GDM1 (cell line): ENCODE measurements at regions not wholly inside any gene's neighbourhood (a gene's known extent, or its start where the extent isn't known, plus 50 kb on each side); places are given as distances from the start of the nearest gene placed in this dataset.

Experiments
- DNase-seq: peaks from one replicate; lab custom pipeline; 2025; lab: John Stamatoyannopoulos, UW

DNA sequence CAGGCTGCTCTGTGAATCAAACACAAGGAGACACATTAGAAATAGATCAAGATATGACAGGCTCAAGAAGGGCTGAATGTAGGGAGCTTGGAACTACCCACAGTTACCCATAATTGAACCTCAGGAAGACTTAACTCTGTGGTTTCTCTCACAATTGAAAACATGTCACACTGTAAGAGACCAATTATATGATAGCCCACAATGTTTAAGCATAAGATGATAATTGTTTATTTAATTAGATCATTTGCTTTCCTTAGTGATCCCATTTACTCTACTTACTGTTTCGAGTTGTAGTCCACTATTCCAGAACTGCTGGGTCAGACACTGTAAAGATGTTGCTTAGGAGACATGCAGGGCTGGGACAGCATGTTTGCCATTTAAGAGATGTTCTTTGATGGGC, 201.3 kb upstream of the RARB start:
- DNase-seq: no peak

DNA sequence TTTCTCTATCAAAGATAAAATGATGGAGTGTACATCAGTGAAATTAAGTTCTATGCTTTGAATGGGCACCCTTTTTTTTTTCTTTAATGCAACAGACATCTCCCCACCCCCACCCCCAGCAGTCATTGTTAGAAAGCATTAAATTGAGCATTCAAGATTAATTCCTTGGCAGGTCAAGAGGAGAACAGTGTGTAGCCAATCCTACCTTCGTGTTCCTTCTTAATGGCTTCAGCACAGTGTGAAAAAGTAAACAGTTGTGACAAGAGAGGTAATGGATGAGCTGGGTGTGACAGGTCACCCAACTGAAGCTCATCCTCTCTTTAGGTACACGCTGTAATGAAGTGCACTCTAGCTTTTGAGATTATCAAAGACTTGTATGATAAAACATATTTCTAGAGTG, 198.5 kb upstream of the RARB start:
- no peak for DNase-seq

DNA sequence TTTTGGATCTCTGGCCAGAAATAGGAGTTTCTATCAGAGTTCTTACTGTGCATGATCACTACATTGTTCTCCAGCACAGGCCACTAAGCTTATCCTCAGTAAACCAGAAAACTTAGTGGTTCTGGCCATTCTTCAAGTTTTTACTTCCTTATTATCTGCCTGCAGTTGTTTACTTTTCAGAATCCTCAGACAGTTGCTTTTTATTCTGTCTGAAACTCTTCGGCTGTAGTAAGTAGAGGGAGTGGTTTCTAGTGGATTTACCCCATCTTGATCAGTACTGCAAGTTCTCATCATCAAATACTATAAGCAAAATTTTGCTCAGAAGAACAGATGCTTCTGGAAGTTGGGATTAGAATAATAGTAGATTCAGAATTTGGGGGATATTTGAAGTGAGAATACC, 193.0 kb upstream of the RARB start:
- no peak for DNase-seq

DNA sequence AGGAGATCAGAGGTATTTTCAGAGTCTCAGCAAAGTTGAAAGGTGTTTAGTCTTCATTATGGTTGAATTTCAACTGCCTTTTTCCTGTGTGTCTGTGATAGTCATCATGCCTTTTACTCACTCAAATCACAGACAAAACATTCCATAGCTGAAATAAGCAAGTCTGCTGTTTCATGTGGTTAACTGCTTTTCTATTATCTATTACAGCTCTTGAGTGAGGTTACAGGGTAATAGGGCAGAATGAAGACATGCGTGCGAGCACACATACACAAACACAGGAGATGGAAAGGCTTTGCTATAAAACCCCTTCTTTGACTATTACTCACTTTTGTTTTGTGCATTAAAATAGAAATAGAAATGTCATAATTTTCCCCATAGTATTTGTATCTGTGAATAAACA, 192.6 kb upstream of the RARB start:
- no peak for DNase-seq

DNA sequence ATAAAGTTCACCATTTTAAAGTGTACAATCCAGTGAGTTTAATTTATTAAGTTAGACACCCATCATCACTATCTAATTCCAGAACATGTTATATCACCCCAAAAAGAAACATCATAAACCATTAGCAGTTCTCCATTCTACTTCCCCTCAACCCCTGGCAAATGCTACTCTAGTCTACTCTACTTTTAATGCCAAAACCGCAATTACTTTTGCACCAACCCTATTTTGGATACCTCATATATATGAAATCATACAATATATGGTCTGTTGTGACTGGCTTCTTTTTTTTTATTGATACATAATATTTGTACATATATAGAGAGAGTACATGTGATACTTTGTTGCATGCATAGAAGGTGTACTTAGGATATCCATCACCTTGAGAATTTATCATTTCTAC, 190.5 kb upstream of the RARB start:
- DNase-seq: no peak

DNA sequence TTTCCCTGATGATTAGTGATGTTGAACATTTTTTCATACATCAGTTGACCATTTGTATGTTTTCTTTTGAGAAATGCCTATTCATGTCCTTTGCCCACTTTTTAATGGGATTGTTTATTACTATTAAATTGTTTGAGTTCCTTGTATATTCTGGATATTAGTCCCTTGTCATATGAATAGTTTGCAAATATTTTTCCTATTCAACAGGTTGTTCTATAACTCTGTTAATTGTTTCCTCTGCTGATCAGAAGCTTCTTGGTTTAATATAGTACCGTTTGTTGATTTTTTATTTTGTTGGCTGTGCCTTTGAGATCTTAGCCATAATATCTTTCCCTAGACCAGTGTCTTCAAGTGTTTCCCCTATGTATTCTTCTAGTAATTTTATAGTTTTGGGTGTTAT, 189.0 kb upstream of the RARB start:
- no peak for DNase-seq

DNA sequence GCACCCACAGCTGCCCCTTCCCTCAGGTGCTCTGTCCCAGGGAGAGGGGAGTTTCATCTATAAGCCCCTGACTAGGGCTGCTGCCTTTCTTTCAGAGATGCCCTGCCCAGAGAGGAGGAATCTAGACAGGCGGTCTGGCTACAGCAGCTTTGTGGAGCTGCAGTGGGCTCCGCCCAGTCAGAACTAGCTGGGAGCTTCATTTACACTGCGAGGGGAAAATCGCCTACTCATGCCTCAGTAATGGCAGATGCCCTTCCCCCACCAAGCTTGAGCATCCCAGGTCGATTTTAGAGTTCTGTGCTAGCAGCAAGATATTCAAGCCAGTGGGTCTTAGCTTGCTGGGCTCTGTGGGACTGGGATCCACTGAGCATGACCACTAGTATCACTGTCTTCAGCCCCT, 181.2 kb upstream of the RARB start:
- no peak for DNase-seq

DNA sequence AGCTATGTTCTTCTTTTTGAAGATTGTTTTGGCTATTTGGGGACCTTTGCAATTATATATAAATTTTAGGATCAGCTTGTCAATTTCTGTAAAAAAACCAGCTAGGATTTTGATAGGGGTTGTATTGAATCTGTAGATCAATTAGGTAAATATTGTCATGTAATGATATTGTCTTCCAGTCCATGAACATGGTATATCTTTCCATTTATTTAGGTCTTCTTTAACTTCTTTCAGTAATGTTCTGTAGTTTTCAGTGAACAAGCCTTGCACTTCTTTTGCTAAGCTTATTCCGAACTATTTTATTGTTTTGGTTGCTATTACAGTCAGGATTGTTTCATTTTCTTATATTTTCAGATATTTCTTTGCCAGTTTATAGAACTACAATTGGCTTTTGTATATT, 175.8 kb upstream of the RARB start:
- no peak for DNase-seq

DNA sequence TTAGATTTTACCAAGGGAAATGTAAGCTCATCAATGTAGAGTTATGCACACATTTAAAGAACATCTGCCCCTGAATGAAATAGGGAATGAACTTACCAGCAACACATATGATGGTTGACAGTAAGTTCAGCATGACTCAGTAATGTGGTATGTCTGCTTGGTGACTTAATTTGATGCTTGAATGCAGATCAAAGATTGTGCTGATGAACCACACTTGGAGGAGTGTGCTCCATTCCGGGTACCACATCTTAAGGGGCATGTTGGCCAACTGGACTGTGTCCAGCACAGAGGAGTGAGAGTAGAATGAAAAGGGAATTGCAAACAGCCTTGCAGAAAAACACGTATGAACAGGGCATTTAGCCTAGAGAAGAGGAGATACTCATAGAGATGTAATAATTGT, 171.0 kb upstream of the RARB start:
- DNase-seq: no peak

DNA sequence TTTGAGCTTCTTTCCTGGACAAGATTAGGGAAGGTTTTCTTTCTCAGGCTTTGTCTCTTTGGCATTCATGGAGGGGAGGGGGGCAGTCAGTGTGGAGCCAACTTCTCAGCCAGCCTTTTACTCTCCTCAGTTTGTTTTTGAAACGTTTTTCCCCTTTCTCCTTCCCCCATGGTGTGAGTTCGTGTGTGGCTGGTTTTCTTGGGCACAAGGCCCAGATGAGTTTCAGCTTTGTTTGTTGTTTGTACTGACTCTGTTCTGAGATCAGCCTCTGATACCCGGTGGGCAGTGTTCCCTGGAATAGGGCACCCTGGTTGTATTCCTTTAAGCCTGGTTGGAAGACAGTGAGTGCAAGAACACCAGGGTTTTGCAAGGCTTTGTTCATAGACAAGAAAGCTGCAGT, 168.2 kb upstream of the RARB start:
- DNase-seq: no peak

DNA sequence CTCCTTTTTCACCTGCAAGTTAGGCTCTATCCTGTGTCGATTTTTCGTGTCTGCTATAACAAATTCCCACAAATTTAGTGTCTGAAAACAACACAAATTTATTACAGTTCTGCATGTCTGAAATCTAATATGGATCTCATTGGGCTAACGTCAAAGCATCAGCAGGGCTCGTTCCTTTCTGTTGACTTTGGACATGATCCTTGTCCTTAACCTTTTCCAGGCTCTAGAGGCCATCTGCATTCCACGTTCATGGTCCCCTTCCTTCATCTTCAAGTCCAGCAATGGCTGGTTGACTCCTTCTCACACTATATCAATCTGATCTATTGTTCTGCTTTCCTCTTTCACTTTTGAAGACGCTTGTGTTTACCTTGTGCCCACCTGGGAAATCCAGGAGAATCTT, 165.7 kb upstream of the RARB start:
- DNase-seq: no peak

DNA sequence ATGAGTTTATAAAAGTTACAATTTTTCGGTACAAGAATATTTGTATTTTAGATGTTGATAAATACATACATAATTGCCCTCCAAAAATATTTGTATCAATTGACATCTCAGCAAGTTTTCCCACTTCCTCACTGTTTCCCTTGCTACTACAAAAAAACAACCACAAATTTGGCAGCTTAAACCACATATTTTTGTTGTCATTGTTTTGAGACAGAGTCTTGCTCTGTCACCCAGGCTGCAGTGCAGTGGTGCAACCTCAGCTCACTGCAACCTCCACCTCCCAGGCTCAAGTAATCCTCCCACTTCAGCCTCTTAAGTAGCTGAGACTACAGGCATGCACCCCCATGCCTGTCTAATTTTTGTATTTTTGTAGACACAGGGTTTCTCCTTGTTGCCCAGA, 162.8 kb upstream of the RARB start:
- DNase-seq: no peak

DNA sequence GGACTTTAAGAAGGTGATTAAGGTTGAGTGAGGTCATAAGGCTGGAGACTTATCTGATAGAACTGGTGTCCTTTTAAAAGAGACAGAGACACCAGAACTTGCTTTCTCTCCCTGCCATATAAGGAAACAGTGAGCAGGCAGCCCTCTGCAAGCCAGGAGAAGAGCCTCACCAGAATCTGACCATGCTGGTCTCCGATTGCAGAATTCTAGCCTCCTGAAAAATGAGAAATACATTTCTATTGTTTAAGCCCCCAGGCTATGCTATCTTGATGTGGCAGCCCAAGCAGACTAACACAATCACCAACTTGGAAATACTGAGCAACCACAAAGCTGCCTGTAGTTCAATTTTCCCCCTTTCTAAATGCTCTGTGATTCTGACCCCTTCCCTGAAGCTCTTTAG, 161.4 kb upstream of the RARB start:
- no peak for DNase-seq

DNA sequence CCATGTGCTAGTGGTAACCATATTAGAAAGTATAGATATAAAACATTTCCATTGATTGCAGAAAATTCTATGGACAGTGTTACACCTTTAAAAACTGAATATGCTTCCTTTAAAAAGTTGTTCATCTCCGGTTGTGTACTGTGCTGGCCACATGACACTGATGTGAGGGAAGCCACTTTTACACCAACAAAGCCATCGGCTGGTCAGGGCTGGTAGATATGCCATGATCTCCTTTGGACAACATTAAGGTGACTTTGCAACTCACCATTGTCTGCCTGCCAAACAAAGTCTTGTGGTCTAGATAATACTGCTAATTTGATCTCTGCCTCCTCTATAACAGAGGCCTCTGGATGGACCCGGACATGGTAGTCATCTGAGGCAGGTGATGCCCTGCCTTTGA, 156.0 kb upstream of the RARB start:
- DNase-seq: no peak

DNA sequence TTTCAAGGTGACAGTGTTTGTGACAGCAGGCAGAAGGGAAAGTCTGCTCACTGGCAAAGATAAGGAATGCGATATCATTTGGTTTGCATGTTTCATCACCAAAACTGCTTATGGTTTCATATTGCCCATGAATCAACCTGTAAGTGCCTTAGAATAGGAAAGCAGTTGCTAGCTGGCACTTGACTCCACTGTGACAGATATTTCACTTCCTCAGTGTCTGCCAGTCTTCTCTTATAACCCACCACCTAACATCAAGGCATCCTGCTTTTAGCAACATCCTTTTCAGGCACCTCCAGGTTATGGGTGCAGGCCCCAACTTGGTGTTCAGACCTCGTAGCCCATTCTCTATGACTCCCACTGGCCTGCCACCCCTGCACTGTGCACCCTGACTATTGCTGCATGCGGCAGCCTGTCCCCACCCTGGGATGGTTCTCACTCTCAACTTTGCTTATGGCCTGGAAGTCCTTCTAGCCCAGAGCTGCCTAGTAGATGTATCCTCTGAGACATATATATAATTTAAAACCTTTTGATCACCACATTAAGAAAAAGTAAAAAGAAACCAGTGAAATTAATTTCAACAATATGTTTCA, 154.4 kb upstream of the RARB start:
- DNase-seq: no peak

DNA sequence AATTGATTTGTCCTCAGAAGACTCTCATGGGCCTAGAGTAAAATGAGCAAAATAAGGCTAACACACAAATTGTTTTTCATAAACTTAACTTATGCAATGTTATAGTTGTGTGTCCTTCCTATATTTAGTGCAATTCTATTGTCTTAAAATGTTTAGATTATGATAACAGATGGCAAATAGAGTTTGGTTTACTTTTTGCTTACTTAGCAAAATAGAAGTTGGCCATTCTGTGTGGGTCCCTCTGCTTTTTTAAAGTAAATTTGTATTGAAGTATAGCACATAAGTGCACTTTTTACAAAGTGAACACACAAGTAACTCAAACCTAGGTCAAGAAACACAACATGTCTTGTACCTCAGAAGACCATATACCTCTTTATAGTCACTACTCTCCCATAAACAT, 150.6 kb upstream of the RARB start:
- DNase-seq: no peak

DNA sequence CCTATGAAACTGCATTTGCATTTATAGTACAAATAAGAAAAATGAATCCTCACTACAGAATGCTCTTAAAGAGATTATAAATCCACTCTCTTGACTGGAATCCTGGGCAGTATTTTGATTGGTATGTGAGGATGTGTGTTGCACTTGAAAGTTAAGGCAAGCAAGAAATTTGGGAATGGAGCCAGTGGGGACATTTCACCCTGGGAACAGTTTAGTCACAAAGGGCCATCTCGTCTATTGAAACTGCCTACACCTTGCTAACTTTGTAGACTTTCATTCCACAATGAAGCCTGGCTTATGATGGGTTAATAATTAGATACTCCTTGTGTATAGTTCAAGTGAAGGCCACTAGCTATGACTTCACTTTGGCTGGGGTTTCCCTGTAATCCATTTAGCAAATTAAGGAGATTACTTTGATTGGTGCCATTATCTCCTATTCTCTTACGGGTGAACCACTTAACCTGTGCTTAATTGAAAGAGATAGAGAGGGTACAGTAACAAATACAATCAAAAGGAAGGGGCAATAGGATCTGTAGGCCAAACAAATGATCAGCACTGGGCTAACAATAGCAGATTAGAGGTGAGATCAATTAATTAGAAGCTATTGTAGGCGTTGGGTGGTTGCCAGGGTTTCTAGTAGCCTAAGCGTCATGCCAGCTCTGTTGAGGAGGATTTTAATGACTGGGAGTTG, 146.9 kb upstream of the RARB start:
- no peak for DNase-seq

DNA sequence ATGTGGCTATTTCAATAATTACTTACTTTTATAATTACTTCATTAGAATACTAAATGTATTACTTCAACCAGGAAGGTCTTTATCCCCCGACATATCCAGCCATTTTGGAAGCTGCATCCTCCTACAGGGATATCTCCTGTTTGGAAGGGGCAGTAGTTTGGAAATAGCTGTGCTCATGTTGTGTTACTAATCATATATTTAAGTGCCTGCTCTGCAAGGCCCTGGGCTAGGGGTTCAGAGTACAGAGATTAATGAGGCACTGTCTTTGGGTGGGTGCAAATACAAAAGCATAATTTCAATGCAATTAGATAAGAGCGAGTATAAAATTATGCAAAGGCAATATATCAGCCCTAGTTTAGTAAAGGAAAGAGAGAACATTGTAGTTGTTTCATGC, 146.3 kb upstream of the RARB start:
- no peak for DNase-seq

DNA sequence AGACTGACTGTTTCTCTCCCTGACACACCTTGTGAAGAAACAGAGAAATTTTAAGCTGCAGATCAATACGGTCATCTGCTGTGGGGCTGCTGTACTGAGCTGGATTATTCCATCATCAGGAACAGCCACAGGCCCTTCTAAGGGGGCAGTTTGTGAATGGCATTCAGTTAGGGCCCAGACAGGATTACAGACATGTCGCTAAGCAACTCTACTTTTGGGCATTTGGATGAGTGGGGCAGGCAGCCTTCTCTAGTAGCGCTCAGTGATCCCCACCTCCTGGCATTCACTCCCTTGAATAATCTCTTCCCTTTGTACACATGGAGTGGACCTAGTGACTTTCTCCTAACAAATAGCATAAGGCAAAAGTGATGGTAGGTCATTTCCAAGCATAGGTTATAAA, 144.4 kb upstream of the RARB start:
- no peak for DNase-seq

DNA sequence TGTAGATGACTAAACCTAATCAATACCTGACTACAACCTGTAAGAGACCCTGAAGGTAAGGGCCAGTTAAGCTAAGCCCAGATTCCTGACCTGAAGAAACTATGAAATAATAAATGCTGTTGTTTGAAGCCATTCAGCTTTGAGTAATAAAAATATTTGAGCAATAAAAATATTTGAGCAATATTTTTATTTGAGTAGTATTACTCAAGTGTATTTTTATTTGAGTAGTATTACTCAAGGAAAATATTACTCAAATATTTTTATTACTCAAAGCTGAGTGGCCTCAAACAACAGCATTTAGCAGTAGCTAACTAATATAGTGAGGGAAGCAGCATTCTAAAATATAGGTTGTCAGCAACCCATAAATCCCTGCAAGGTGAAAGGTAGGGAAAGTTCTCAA, 143.8 kb upstream of the RARB start:
- no peak for DNase-seq

DNA sequence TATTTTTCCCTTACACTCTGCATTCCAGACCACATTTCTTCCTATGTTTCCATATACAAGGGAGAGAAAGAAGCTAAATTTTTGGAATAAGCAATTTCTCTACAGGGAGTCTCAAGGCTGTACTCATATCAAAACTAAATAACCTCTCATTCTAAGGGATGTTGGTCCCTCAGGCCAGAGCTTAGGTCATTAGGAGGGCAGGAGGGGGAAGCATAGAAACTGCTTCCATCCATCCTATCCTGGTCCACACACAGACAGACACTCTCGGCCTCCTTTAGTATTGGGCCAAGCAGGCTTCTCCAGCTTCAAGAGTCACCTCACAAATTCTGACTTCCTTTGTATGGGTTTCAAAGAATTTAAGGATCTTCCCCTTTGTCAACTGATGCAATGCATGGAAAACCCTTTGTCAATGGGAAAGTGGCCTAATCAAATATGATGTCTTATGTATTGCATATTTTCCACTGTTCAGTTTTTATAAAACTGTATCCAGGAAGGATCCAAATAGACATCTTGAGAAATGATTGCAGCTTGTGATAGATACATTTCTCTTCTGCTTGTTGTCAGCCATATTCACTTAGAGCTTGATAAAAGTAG, 140.7 kb upstream of the RARB start:
- no peak for DNase-seq

DNA sequence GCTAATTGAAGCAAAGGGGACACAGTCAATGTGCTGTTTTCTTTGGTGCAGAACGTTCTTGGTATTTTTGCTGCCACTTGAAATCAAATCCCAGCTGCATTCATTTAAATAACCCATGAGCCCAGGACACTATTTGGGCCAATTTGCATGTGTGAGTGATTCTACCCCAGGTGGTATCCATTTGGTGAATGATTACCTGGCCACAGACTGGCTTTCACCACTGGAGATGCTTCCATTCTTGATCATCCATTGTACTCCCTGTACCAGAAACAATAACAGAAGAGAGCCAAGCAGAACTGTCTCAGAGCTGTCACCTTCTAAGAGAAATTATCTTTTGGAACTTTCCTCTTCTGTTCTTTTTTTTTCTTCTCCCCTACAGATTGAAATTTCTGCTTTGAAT, 139.7 kb upstream of the RARB start:
- no peak for DNase-seq

DNA sequence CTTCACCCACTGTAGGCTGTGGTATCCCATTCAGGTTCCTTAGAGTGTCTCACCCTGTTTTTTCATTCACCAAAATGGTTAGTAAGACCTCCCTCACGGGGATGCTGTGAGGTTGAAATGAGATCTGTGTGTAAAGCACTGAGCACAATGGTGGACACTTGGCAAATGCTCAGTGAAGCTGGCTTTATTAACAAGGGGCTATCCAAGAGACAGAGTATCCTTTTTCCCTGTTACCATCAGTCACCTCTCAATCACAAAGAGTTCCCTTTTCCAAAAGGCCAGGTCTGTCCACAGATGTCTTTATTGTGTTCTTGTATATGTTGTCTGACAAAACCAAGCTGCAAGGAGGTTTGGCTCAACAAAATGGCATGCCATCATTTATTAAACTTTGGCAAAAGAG, 138.9 kb upstream of the RARB start:
- DNase-seq: no peak

DNA sequence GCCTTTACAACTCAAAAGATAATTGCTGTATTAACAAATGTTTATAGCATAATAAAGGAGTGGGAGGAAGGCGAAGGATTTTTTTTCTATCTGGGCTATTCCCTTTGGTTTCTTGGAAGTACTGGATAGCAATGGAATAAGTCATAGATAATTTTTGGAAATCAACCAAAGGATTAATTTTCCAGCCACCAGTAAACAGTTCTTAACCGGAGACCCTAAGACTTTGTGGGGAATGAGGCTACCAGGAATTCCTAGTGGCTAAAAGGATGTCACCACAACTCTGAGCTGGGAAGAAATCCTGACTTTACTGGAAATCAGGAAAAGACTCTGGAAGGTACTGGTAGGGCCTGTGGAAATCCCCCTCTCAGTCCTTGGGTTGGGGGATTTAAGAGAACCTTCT, 138.4 kb upstream of the RARB start:
- no peak for DNase-seq
